Parathyroid adenoma (tissue), 2 donors: ENCODE measurements at regions not wholly inside any gene's neighbourhood (a gene's known extent, or its start where the extent isn't known, plus 50 kb on each side); places are given as distances from the start of the nearest gene placed in this dataset.

Experiments
- H2AFZ ChIP-seq: fragments of 300-600 bp; sonication (generic); one replicate; pipeline ENCODE4 v1.7.0; 2017; ENCODE audit warnings: antibody characterized with exemption, mild to moderate bottlenecking
- H3K27ac ChIP-seq: fragments of 300-600 bp; sonication (generic); one replicate; pipeline ENCODE4 v1.7.0; 2017
- H3K27me3 ChIP-seq: fragments of 300-600 bp; sonication (generic); one replicate; pipeline ENCODE4 v1.7.0; 2017; ENCODE audit warnings: low read length; ENCODE audit not compliant: control insufficient read depth, insufficient read depth
- H3K36me3 ChIP-seq: fragments of 300-600 bp; sonication (generic); one replicate; pipeline ENCODE4 v1.7.0; 2017; ENCODE audit warnings: low read length; ENCODE audit not compliant: control insufficient read depth, insufficient read depth
- H3K4me1 ChIP-seq: fragments of 300-600 bp; sonication (generic); one replicate; pipeline ENCODE4 v1.7.0; 2017; ENCODE audit warnings: control low read depth
- H3K4me2 ChIP-seq: fragments of 300-600 bp; sonication (generic); one replicate; pipeline ENCODE4 v1.7.0; 2017; ENCODE audit warnings: low read length
- H3K4me3 ChIP-seq: fragments of 300-600 bp; sonication (generic); one replicate; pipeline ENCODE4 v1.7.0; 2017; ENCODE audit warnings: low read depth, low read length
- H3K79me2 ChIP-seq: fragments of 300-600 bp; sonication (generic); one replicate; pipeline ENCODE4 v1.7.0; 2017; ENCODE audit warnings: control low read depth
- H3K9ac ChIP-seq: fragments of 300-600 bp; sonication (generic); one replicate; pipeline ENCODE4 v1.7.0; 2017; ENCODE audit warnings: mild to moderate bottlenecking
- H3K9me3 ChIP-seq: fragments of 300-600 bp; sonication (generic); one replicate; pipeline ENCODE4 v1.7.0; 2017; ENCODE audit warnings: low read length; ENCODE audit not compliant: control insufficient read depth
- TF ChIP-seq, protein P1 (sequence below): fragments of 300-600 bp; sonication (generic); IDR thresholded peaks from one replicate; pipeline ENCODE4 v1.7.0; 2017; ENCODE audit warnings: antibody characterized with exemption, mild to moderate bottlenecking
- donor health status: primary hyperparathyroidism.

DNA sequence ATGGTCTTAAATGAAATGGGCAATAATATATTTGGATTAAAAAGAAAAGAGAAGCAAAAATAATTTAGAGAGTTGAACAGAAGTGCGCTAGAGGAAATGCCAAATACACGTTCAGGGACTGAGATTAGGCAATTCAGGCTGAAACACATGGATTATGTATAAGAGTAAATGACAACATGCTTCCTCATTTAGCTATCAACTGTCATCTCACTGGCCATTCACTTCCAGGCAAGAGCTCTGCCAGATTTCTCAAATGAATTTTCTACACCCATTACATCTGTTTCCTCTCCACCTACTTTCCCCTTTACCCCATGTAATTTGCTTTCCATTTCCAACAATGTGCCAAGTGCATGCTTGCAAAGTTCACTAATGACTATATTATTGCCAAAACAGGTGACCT is 582.4 kb downstream of the LTN1 start:
- no peaks in the 10 kb centered on the region for H3K9me3 ChIP-seq
- TF ChIP-seq, protein P1, sequence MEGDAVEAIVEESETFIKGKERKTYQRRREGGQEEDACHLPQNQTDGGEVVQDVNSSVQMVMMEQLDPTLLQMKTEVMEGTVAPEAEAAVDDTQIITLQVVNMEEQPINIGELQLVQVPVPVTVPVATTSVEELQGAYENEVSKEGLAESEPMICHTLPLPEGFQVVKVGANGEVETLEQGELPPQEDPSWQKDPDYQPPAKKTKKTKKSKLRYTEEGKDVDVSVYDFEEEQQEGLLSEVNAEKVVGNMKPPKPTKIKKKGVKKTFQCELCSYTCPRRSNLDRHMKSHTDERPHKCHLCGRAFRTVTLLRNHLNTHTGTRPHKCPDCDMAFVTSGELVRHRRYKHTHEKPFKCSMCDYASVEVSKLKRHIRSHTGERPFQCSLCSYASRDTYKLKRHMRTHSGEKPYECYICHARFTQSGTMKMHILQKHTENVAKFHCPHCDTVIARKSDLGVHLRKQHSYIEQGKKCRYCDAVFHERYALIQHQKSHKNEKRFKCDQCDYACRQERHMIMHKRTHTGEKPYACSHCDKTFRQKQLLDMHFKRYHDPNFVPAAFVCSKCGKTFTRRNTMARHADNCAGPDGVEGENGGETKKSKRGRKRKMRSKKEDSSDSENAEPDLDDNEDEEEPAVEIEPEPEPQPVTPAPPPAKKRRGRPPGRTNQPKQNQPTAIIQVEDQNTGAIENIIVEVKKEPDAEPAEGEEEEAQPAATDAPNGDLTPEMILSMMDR = no peak
- no peaks in the 10 kb centered on the region for H3K4me1 ChIP-seq
- no peak overlapping the region for H3K4me3 ChIP-seq
- no peak overlapping the region for H3K27ac ChIP-seq
- no peaks in the 10 kb centered on the region for H3K79me2 ChIP-seq
- H3K36me3 ChIP-seq = no peaks in the 10 kb centered on the region
- no peak overlapping the region for H3K4me2 ChIP-seq
- no peak overlapping the region for H3K9ac ChIP-seq
- no peak overlapping the region for H2AFZ ChIP-seq
- H3K27me3 ChIP-seq = no peaks in the 10 kb centered on the region

DNA sequence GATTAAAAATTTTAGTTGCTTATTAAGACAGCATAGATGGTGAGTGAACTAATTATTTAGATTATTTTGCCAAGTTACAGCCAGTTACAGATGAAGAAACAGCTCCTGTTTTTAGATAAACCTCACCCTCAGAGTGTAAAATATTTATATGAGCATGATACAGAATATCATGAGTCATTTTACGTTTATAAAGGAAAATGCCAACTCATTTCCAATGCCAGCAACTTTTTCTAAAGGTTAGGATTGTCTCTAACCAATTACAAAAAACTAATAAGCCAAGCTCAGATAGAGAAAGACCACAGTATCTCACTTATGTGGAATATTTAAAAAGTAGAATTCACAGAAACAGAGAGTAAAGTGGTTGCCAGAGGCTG is 590.1 kb downstream of the LTN1 start:
- no peak overlapping the region for H3K9ac ChIP-seq
- H3K4me3 ChIP-seq = no peak overlapping the region
- TF ChIP-seq, protein P1 = no peak
- no peaks in the 10 kb centered on the region for H3K9me3 ChIP-seq
- H3K27me3 ChIP-seq = no peaks in the 10 kb centered on the region
- no peak overlapping the region for H2AFZ ChIP-seq
- H3K27ac ChIP-seq = no peak overlapping the region
- H3K79me2 ChIP-seq = no peaks in the 10 kb centered on the region
- no peak overlapping the region for H3K4me2 ChIP-seq
- no peaks in the 10 kb centered on the region for H3K36me3 ChIP-seq
- H3K4me1 ChIP-seq = no peaks in the 10 kb centered on the region

DNA sequence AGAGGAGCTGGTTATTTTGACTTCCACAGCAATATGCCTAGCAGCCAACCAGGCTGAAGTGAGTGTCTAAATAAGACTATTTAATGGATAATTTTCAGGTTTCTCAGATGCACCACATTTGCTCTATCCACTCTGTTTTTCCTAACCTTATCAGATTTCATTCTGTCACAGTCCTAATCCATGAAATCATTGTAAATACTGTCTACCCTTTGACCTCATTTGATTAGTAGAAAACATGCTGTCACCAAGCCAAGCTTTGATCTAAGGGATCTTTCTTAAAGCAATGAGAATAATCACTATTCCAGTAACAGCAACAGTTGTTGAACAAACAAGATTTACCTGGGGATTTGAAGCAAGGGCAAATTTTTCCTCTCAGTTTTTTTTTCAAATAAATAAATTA is 595.6 kb downstream of the LTN1 start:
- Histone ChIP-seq H3K9me3 (no peaks in the 10 kb centered on the region), H3K79me2 (no peaks in the 10 kb centered on the region), H3K4me1 (no peaks in the 10 kb centered on the region), H2AFZ (no peak overlapping the region), H3K4me2 (no peak overlapping the region), H3K27ac (no peak overlapping the region), H3K36me3 (no peaks in the 10 kb centered on the region), H3K9ac (no peak overlapping the region), H3K4me3 (no peak overlapping the region), H3K27me3 (no peaks in the 10 kb centered on the region)
- TF ChIP-seq, protein P1 = no peak

DNA sequence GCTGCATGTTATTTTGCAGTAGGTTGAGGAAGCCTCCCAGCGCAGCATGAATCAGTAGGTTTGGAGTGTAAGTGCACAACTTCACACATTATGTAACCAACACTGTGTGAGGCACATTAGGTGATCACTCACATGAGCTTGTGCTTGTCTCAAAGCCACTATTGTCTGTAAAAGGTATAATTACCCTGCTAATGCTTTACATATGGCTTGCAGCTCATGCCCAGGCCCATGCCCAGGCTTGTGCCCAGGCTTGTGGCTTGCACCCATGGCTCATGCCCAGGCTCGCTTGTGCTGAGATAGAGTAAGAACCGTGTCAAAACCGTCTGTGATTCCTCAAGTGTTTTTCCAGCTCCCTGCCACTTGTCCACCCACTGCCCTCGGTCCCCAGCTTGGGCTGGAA is 596.3 kb downstream of the LTN1 start:
- Histone ChIP-seq H3K4me1 (no peaks in the 10 kb centered on the region), H3K27ac (no peak overlapping the region), H3K4me2 (no peak overlapping the region), H3K79me2 (no peaks in the 10 kb centered on the region), H3K27me3 (no peaks in the 10 kb centered on the region), H3K4me3 (no peak overlapping the region), H3K36me3 (no peaks in the 10 kb centered on the region), H3K9me3 (no peaks in the 10 kb centered on the region), H2AFZ (no peak overlapping the region), H3K9ac (no peak overlapping the region)
- TF ChIP-seq, protein P1 = no peak

DNA sequence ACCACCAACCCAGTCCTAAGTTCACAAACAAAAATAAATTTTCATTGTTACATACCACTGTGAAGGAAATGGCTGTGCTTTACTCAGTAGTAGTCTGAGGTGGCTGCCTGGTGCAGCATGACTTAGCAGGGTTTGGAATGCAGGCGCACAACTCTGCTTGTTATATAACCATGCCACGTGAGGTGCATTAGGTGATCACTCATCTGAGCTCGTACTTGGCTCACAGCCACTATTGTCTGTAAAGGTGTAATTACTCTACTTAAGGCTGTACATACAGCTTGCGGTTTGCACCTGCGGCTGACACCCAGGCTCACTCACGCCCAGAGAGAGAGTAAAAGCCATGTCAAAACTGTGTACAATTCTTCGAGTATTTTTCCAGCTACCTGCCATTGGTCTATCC is 599.4 kb downstream of the LTN1 start:
- TF ChIP-seq, protein P1 = no peak
- Histone ChIP-seq H3K4me1 (no peaks in the 10 kb centered on the region), H3K4me3 (no peak overlapping the region), H2AFZ (no peak overlapping the region), H3K79me2 (no peaks in the 10 kb centered on the region), H3K36me3 (no peaks in the 10 kb centered on the region), H3K27ac (no peak overlapping the region), H3K27me3 (no peaks in the 10 kb centered on the region), H3K9me3 (no peaks in the 10 kb centered on the region), H3K9ac (no peak overlapping the region), H3K4me2 (peak overlapping the region; percentile 44)
